ENCODE measurements at regions not wholly inside any gene's neighbourhood (a gene's known extent, or its start where the extent isn't known, plus 50 kb on each side); places are given as distances from the start of the nearest gene placed in this dataset.

- peak in 10 of 11 donors; percentile 1 to 14 (median 7) for DNase-seq (ENCODE audit: extremely low read depth in 1 of 11, low read depth in 9 of 11, low spot score in 4 of 11)
Measured at GRCh38 chr2:155310589-155310988, 612.1 kb downstream of the KCNJ3 start.

DNA sequence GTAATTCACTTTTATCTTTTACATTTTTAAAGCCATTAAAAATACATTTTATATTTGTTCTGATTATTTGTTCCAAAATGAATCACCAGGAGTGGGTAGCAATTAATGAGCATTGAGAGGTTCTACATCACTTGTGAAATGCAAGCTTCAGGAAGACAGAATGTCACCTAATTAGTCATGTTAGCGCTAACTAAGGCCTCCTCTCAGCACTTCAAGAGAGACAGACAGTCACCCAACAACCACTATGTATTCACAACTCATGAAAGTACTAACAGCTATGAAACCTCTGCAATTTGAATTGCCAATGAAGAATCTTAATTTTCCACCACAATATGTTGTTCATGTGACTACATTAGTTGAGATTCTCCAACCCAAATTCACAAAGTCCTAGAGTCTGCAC, 611.0 kb downstream of the KCNJ3 start:
- no peak for DNase-seq (ENCODE audit: extremely low read depth in 1 of 11, low read depth in 9 of 11, low spot score in 4 of 11)

- no peak for DNase-seq (ENCODE audit: extremely low read depth in 1 of 11, low read depth in 9 of 11, low spot score in 4 of 11)
Measured at GRCh38 chr2:155308367-155309009, 610.0 kb downstream of the KCNJ3 start.

DNA sequence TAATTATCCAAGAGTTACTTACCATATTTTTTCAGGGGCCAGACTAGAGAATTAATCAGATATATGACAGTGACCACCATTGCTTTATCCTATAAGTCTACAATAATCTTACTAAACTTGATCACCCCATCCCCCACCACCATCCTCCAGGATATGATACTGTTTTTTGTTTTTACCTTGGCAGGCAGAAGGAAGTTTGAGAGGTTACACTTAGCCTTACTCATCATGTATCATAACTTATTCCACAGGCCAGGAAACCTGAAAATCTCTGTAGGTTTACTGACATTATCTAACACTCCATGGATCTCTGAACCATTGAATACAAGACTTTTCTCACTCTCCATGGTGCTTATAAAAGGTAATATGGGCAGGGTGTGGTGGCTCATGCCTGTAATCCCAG, 602.7 kb downstream of the KCNJ3 start:
- DNase-seq (ENCODE audit: extremely low read depth in 1 of 11, low read depth in 9 of 11, low spot score in 4 of 11): no peak

- DNase-seq (ENCODE audit: extremely low read depth in 1 of 11, low read depth in 9 of 11, low spot score in 4 of 11): no peak
Measured at GRCh38 chr2:155298001-155298400, 599.5 kb downstream of the KCNJ3 start.

DNA sequence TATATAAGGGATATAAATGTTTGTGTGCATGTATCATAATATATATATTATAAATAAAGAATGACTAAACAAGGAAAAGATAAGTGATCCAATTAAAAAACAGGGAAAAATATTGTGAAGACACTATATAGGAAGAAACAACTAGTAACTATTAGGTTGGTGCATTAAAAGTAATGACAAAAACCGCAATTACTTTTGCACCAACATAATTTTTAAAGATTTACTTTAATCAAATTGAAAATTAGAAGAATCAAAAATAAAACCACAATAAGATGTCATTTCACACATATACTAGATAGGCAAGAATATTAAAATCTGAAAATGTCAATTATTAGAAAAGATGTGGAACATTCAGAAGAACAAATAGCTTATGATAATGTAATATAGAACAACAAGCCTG, 595.9 kb downstream of the KCNJ3 start:
- no peak for DNase-seq (ENCODE audit: extremely low read depth in 1 of 11, low read depth in 9 of 11, low spot score in 4 of 11)

- no peak for DNase-seq (ENCODE audit: extremely low read depth in 1 of 11, low read depth in 9 of 11, low spot score in 4 of 11)
Measured at GRCh38 chr2:155281907-155282306, 583.4 kb downstream of the KCNJ3 start.

DNA sequence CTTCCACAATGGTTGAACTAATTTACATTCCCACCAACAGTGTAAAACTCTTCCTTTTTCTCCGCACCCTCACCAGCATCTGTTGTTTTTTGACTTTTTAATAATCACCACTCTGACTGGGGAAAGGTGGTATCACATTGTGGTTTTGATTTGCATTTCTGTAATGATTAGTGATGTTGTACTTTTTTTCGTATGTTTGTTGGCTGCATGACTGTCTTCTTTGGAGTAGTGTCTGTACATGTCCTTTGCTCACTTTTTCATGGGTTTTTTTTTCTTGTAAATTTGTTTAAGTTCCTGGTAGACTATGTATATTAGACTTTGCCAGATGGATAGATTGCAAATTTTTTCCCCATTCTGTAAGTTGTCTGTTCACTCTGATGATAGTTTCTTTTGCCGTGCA, 574.8 kb downstream of the KCNJ3 start:
- no peak for DNase-seq (ENCODE audit: extremely low read depth in 1 of 11, low read depth in 9 of 11, low spot score in 4 of 11)

DNA sequence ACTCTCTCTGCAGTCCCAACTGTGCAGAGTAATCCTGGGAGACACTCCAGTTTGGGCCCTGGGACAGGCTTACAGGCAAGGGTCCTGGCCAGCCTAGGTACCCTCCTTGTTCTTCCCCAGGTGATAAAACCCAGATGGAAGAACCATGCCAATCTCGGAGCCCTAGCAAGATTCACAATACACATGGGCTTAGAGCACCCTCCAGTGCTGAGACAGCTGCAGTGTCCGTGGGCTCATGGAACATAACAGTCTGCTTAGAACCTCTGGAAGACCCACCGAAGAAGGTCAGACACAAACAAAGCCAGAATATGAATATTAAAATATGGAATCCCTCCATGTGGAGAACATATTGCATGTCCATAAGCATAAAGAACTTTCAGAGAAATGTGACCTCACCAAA, 568.1 kb downstream of the KCNJ3 start:
- no peak for DNase-seq (ENCODE audit: extremely low read depth in 1 of 11, low read depth in 9 of 11, low spot score in 4 of 11)

GRCh38 chr2:155266109-155266508, 567.6 kb downstream of the KCNJ3 start:
- no peak for DNase-seq (ENCODE audit: extremely low read depth in 1 of 11, low read depth in 9 of 11, low spot score in 4 of 11)

DNA sequence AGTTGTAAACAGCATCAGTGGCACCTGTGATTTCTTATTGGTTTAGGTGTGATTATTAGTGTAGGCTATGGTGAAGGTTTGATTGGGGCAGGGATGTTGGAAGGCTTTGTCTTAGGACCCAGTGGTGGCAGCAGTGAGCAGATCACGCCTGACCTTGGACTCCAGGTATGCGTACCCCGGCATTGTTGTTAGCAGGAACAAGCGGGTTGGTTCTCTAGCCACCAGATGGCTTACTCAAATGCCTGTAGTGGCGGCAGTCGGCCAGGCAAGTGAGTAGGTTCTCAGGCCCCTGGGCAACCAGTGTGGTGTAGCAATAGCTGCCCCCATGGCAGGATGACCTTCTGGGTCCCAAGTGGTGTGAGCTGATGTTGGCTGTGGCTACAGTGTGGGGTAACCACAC, 558.3 kb downstream of the KCNJ3 start:
- no peak for DNase-seq (ENCODE audit: extremely low read depth in 1 of 11, low read depth in 9 of 11, low spot score in 4 of 11)

DNA sequence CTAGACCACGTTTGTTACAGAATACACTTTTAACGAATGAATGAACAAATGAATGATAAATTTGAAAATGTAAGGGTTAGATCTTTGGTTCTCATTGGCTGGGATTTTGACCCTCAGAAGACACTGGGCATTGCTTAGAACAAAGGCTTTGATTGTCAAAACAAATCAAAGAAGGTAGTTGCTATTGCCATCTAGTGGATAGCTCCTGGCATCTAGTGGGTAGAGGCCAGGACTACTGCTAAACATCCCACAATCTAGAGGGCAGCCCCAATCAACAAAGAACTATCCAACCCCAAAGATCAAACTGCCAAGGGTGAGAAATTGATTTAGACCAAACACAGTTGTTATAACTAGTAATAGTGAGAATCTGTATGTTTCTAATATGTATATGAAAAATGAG, 552.3 kb downstream of the KCNJ3 start:
- DNase-seq (ENCODE audit: extremely low read depth in 1 of 11, low read depth in 9 of 11, low spot score in 4 of 11): peak in 1 of 11 donors; percentile 1

DNA sequence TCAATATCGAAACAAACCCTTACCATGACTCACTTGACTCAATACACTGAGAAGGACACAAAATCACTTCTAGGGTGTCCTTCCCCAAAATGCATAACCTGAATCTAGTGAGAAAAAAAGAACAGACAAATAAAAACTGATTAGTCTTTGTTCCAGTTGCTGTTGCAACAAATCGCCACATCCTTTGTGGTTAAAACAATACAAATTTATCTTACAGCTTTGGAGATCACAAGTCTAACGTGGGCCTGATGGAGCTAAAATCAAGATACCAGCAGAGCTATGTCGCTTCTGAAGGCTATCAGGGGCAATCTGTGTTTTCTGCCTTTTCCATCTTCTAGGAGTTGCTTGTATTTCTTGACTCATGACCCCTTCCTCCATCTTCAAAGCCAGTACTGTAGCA, 541.7 kb downstream of the KCNJ3 start:
- DNase-seq (ENCODE audit: extremely low read depth in 1 of 11, low read depth in 9 of 11, low spot score in 4 of 11): no peak

GRCh38 chr2:155235710-155236109, 537.2 kb downstream of the KCNJ3 start:
- DNase-seq (ENCODE audit: extremely low read depth in 1 of 11, low read depth in 9 of 11, low spot score in 4 of 11): no peak

GRCh38 chr2:155223781-155224406, 525.4 kb downstream of the KCNJ3 start:
- DNase-seq (ENCODE audit: extremely low read depth in 1 of 11, low read depth in 9 of 11, low spot score in 4 of 11): peak in 3 of 11 donors; percentile 7 to 18 (median 8)

GRCh38 chr2:155218945-155219344, 520.5 kb downstream of the KCNJ3 start:
- no peak for DNase-seq (ENCODE audit: extremely low read depth in 1 of 11, low read depth in 9 of 11, low spot score in 4 of 11)

GRCh38 chr2:155218292-155218924, 519.9 kb downstream of the KCNJ3 start:
- DNase-seq (ENCODE audit: extremely low read depth in 1 of 11, low read depth in 9 of 11, low spot score in 4 of 11): no peak

GRCh38 chr2:155215037-155215707, 516.7 kb downstream of the KCNJ3 start:
- no peak for DNase-seq (ENCODE audit: extremely low read depth in 1 of 11, low read depth in 9 of 11, low spot score in 4 of 11)

DNA sequence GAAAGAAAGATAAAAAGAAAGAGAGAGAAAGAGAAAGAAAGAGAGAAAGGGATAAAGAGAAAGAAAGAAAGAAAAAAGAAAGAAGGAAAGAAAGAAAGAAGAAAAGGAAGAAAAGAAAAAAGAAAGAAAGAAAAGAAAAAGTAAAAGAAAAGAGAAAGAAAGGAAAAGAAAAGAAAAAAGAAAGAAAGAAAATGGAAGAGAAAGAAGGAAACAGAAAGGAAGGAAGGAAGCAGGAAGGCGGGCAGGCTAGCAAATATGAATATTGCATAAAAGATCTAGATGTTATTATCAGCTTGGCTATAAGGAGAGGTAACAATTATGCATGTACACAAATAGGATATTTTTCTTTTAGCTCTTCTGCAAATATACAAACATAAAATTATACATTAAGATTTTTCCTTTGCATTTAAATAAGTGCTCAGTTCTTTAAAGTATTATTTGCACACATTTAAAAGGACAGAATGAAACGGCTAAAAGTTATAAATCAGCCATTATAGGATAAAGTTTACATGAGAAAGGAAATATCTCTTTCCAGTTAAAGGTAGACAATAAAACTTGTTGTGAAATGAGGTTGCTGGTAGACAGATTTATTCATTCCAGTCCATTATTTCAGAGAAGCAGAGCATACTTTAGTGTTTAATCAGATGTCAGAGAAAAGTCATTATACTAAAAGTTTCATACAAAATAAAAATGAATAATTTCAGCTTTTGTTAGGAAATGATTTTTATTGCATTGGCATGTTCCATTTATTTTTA, 511.4 kb downstream of the KCNJ3 start:
- no peak for DNase-seq (ENCODE audit: extremely low read depth in 1 of 11, low read depth in 9 of 11, low spot score in 4 of 11)

Measured in renal cortex interstitium (tissue), 11 donors.